SK-N-SH (cell line): ENCODE measurements at regions not wholly inside any gene's neighbourhood (a gene's known extent, or its start where the extent isn't known, plus 50 kb on each side); places are given as distances from the start of the nearest gene placed in this dataset.

Source experiments
- CTCF ChIA-PET: fragments of 300-600, 350-600 bp; formaldehyde crosslinking; extraction: SDS; loops from one replicate; lab custom pipeline; 2021; lab: Yijun Ruan, JAX
- POLR2A ChIA-PET: fragments of 350-600 bp; sonication (Branson Sonifier 250); formaldehyde crosslinking; extraction: SDS; loops from one replicate; lab custom pipeline; 2020; ENCODE audit warnings: antibody characterized with exemption, inconsistent platforms; lab: Yijun Ruan, JAX
- DNase-seq: peaks from one replicate; pipeline ENCODE4 v3.0.0; 2012
- H2AFZ ChIP-seq: fragments of 200-600 bp; sonication (generic); 2 replicates; pipeline ENCODE4 v1.8.1; 2016; ENCODE audit warnings: antibody characterized with exemption, mild to moderate bottlenecking, low read depth
- H3F3A ChIP-seq: fragments of 200-600 bp; sonication (generic); replicated peaks from 2 replicates; pipeline ENCODE3; 2016; ENCODE audit warnings: antibody characterized with exemption, mild to moderate bottlenecking; ENCODE audit not compliant: insufficient read depth
- H3K27ac ChIP-seq, 2 experiments: fragments of 200-500 bp in 1 of 2; fragments of 200-600 bp in 1 of 2; sonication (Bioruptor generic) in 1 of 2; sonication (generic), shearing (Covaris generic) in 1 of 2; 2 replicates each; pipeline versions ENCODE4 v1.5.1 to v1.6.1; 2014 to 2016; ENCODE audit warnings: low read depth in 2 of 2, inconsistent platforms in 1 of 2, low read length in 1 of 2, mild to moderate bottlenecking in 1 of 2, mixed read lengths in 1 of 2
- H3K27me3 ChIP-seq: fragments of 200-600 bp; sonication (generic), shearing (Covaris generic); 2 replicates; pipeline ENCODE4 v1.6.1; 2016; ENCODE audit warnings: mixed run types; ENCODE audit not compliant: insufficient read depth
- H3K36me3 ChIP-seq, 2 experiments: fragments of 200-500 bp in 1 of 2; fragments of 200-600 bp in 1 of 2; sonication (Bioruptor generic) in 1 of 2; sonication (generic) in 1 of 2; replicated peaks in 1 of 2; 2 replicates each; pipeline versions ENCODE3 to v1.5.1; 2014 to 2016; ENCODE audit warnings: low read length in 1 of 2, mild to moderate bottlenecking in 1 of 2; ENCODE audit not compliant: insufficient read depth in 2 of 2, control insufficient read depth in 1 of 2
- H3K4me1 ChIP-seq, 2 experiments: fragments of 200-500 bp in 1 of 2; fragments of 200-600 bp in 1 of 2; sonication (Bioruptor generic) in 1 of 2; sonication (generic), shearing (Covaris generic) in 1 of 2; 2 replicates each; pipeline versions ENCODE4 v1.5.1 to v1.6.1; 2014 to 2016; ENCODE audit warnings: low read depth in 1 of 2, low read length in 1 of 2, mixed run types in 1 of 2; ENCODE audit not compliant: insufficient read depth in 2 of 2, control insufficient read depth in 1 of 2
- H3K4me2 ChIP-seq: fragments of 200-600 bp; sonication (generic), shearing (Covaris generic); 2 replicates; pipeline ENCODE4 v1.6.1; 2017; ENCODE audit warnings: mixed run types
- H3K4me3 ChIP-seq, 2 experiments: fragments of 200-500 bp in 1 of 2; fragments of 200-600 bp in 1 of 2; sonication (Bioruptor generic) in 1 of 2; sonication (generic), shearing (Covaris generic) in 1 of 2; 2 replicates each; pipeline versions ENCODE4 v1.5.1 to v1.8.1; 2014 to 2016; ENCODE audit warnings: low read depth in 2 of 2, inconsistent platforms in 1 of 2, low read length in 1 of 2, mild to moderate bottlenecking in 1 of 2, mixed read lengths in 1 of 2, moderate library complexity in 1 of 2
- H3K79me2 ChIP-seq: fragments of 200-600 bp; sonication (generic); 2 replicates; pipeline ENCODE4 v1.8.1; 2017; ENCODE audit warnings: mild to moderate bottlenecking; ENCODE audit not compliant: insufficient read depth
- H3K9ac ChIP-seq: fragments of 200-600 bp; sonication (generic); 2 replicates; pipeline ENCODE4 v1.6.1; 2017; ENCODE audit warnings: mixed run types
- H3K9me2 ChIP-seq: fragments of 200-600 bp; sonication (generic); 2 replicates; pipeline ENCODE4 v1.6.1; 2017; ENCODE audit warnings: mixed run types
- H3K9me3 ChIP-seq: fragments of 200-600 bp; sonication (generic); 2 replicates; pipeline ENCODE4 v1.6.1; 2017; ENCODE audit warnings: mixed run types, mild to moderate bottlenecking, moderate library complexity
- H4K20me1 ChIP-seq: fragments of 200-600 bp; sonication (generic); 2 replicates; pipeline ENCODE4 v1.6.1; 2017; ENCODE audit warnings: mild to moderate bottlenecking, mixed run types; ENCODE audit not compliant: insufficient read depth
- CHD2 ChIP-seq: fragments of 150-350 bp; IDR thresholded peaks from 2 replicates; pipeline ENCODE4 v1.6.1; 2018; ENCODE audit warnings: low read length; ENCODE audit not compliant: partially characterized antibody
- CTCF ChIP-seq: fragments of 200-600 bp; sonication (generic); IDR thresholded peaks from 2 replicates; pipeline ENCODE4 v1.6.1; 2017; ENCODE audit warnings: antibody characterized with exemption, mild to moderate bottlenecking, moderate library complexity
- ELF1 ChIP-seq: IDR thresholded peaks from 2 replicates; pipeline ENCODE4 v1.4.0; 2012
- GABPA ChIP-seq: IDR thresholded peaks from 2 replicates; pipeline ENCODE4 v1.4.0; 2012; ENCODE audit warnings: low read depth, mild to moderate bottlenecking
- IRF3 ChIP-seq: fragments of 150-350 bp; IDR thresholded peaks from 2 replicates; pipeline ENCODE4 v1.6.1; 2016; ENCODE audit warnings: mild to moderate bottlenecking, low read depth, low read length
- JUND ChIP-seq: IDR thresholded peaks from 2 replicates; pipeline ENCODE4 v1.4.0; 2012
- MXI1 ChIP-seq: IDR thresholded peaks from 2 replicates; pipeline ENCODE4 v1.6.1; 2012; ENCODE audit warnings: mild to moderate bottlenecking, low read depth, low read length, improper control_type of control experiment
- NFIC ChIP-seq: IDR thresholded peaks from 2 replicates; pipeline ENCODE4 v1.4.0; 2012; ENCODE audit warnings: borderline replicate concordance
- NRF1 ChIP-seq: IDR thresholded peaks from 2 replicates; pipeline ENCODE4 v1.6.1; 2012; ENCODE audit warnings: low read depth, mild to moderate bottlenecking, low read length
- PBX3 ChIP-seq: IDR thresholded peaks from 2 replicates; pipeline ENCODE4; 2012
- RAD21 ChIP-seq: IDR thresholded peaks from 2 replicates; pipeline ENCODE4 v1.6.1; 2012; ENCODE audit warnings: mild to moderate bottlenecking, low read length
- RCOR1 ChIP-seq: fragments of 150-350 bp; IDR thresholded peaks from 2 replicates; pipeline ENCODE4 v1.6.1; 2017; ENCODE audit warnings: antibody characterized with exemption, low read length
- REST ChIP-seq: IDR thresholded peaks from 2 replicates; pipeline ENCODE4 v1.6.1; 2012; ENCODE audit warnings: mild to moderate bottlenecking, low read depth, low read length, moderate library complexity
- SIN3A ChIP-seq: IDR thresholded peaks from 2 replicates; pipeline ENCODE4 v1.6.1; 2012; ENCODE audit warnings: low read depth, mild to moderate bottlenecking, low read length, moderate library complexity, borderline replicate concordance
- SMC3 ChIP-seq: IDR thresholded peaks from 2 replicates; pipeline ENCODE4 v1.6.1; 2012; ENCODE audit warnings: low read depth, low read length, improper control_type of control experiment
- TCF12 ChIP-seq: IDR thresholded peaks from 2 replicates; pipeline ENCODE4 v1.4.0; 2012
- ZBTB33 ChIP-seq: IDR thresholded peaks from 2 replicates; pipeline ENCODE4 v1.4.0; 2012; ENCODE audit warnings: low read depth, borderline replicate concordance
- WGBS: methylation state at CpG from one replicate; pipeline ENCODE4 v1.1.6; 2017; ENCODE audit warnings: low lambda C conversion rate; 5-methylcytosine and 5-hydroxymethylcytosine counted together

GRCh38 chr3:153289334-153289808 is 127.3 kb downstream of the RAP2B start:
- Histone ChIP-seq H2AFZ (no peak overlapping the region), H3K27ac (no peak overlapping the region; a peak in 1 of 4 replicates), H3K36me3 (no peaks in the 10 kb centered on the region), H3K9me3 (no peaks in the 10 kb centered on the region), H3K4me3 (no peak overlapping the region), H3K4me1 (peaks cover 0 to 10% of the 10 kb centered on the region in 2 experiments; a peak in 1 of 4 replicates), H3F3A (no peaks in the 10 kb centered on the region), H3K27me3 (no peaks in the 10 kb centered on the region), H3K9me2 (no peaks in the 10 kb centered on the region), H3K79me2 (no peaks in the 10 kb centered on the region), H3K9ac (no peak overlapping the region), H4K20me1 (no peaks in the 10 kb centered on the region), H3K4me2 (no peak overlapping the region)
- TF ChIP-seq ELF1 (no peak), NFIC (no peak), TCF12 (no peak), PBX3 (no peak), ZBTB33 (no peak), RCOR1 (no peak), REST (no peak), IRF3 (no peak), MXI1 (no peak), SIN3A (no peak), RAD21 (no peak), SMC3 (no peak), JUND (no peak), GABPA (no peak), NRF1 (no peak), CHD2 (no peak), CTCF (no peak)
- ChIA-PET POLR2A (no interaction called here), CTCF (no interaction called here)
- WGBS = 60% methylated on average over 3 of the region's 3 CpGs
- no peak for DNase-seq
